HepG2 (cell line): ENCODE measurements at regions not wholly inside any gene's neighbourhood (a gene's known extent, or its start where the extent isn't known, plus 50 kb on each side); places are given as distances from the start of the nearest gene placed in this dataset.

Experiments
- ATAC-seq: fragments of 200-7000 bp; cut with Tn5 transposase; 3 replicates; pipeline ENCODE4 v1.9.1; 2020; ENCODE audit warnings: mild to moderate bottlenecking, moderate library complexity
- BruUV-seq: library from RNA; stranded (reverse); fragments of 400-500 nt; replicated peaks from 2 replicates; lab custom pipeline; 2021; lab: Mats Ljungman, UMichigan
- CTCF ChIA-PET: fragments of 300-600 bp; formaldehyde crosslinking; extraction: SDS; loops from one replicate; lab custom pipeline; 2021; ENCODE audit warnings: low total read pairs, inconsistent platforms, low intra/inter-chr PET ratio; lab: Yijun Ruan, JAX
- POLR2A ChIA-PET: fragments of 350-600 bp; sonication (Branson Sonifier 250); formaldehyde crosslinking; loops from one replicate; lab custom pipeline; 2020; ENCODE audit warnings: antibody characterized with exemption, inconsistent platforms; lab: Yijun Ruan, JAX
- DNase-seq: peaks from one replicate; pipeline ENCODE4 v3.0.0-alpha.2; 2015; ENCODE audit warnings: low spot score
- FAIRE-seq: peaks from 3 replicates; lab custom pipeline; 2011; peaks lifted over from hg19 to GRCh38; lab: Jason Lieb, UNC
- H2AFZ ChIP-seq: one replicate; pipeline ENCODE4 v1.6.1; 2011; ENCODE audit warnings: low read length, inconsistent platforms
- H3K27ac ChIP-seq: fragments of 300-600 bp; 3 replicates; pipeline ENCODE4 v1.8.0; 2011; ENCODE audit warnings: mixed run types, mild to moderate bottlenecking, mixed read lengths, low read length, inconsistent platforms; ENCODE audit not compliant: insufficient read depth; ENCODE audit errors: extremely low read length
- H3K27me3 ChIP-seq, 2 experiments: fragments of 200-600 bp in 1 of 2; 2 replicates in 1 of 2; 3 replicates in 1 of 2; pipeline versions ENCODE4 v1.6.0 to v1.8.0; 2011; ENCODE audit warnings: low read length in 2 of 2, mild to moderate bottlenecking in 2 of 2, moderate library complexity in 2 of 2, inconsistent platforms in 1 of 2; ENCODE audit not compliant: insufficient read depth in 2 of 2, control insufficient read depth in 1 of 2
- H3K36me3 ChIP-seq, 2 experiments: fragments of 200-600 bp in 1 of 2; replicated peaks in 1 of 2; 2 replicates in 1 of 2; 3 replicates in 1 of 2; pipeline versions ENCODE4 v1.5.1 to v1.8.0; 2011; ENCODE audit warnings: low read length in 2 of 2, inconsistent platforms in 1 of 2; ENCODE audit not compliant: insufficient read depth in 2 of 2, control insufficient read depth in 1 of 2
- H3K4me1 ChIP-seq: 2 replicates; pipeline ENCODE4 v1.5.1; 2012; ENCODE audit warnings: low read length, inconsistent platforms; ENCODE audit not compliant: insufficient read depth
- H3K4me2 ChIP-seq: 2 replicates; pipeline ENCODE4 v1.6.0; 2011; ENCODE audit warnings: low read depth, low read length, inconsistent platforms
- H3K4me3 ChIP-seq, 3 experiments: fragments of 200-600 bp in 1 of 3; sonication (generic), shearing (Covaris generic) in 1 of 3; replicated peaks in 1 of 3; 2 replicates each; pipeline ENCODE4 v1.5.1; 2011 to 2016; ENCODE audit warnings: low read length in 3 of 3, inconsistent platforms in 2 of 3, low read depth in 2 of 3, mild to moderate bottlenecking in 2 of 3, control low read depth in 1 of 3, mixed read lengths in 1 of 3; ENCODE audit not compliant: insufficient read depth in 1 of 3
- H3K79me2 ChIP-seq: one replicate; pipeline ENCODE4 v1.6.1; 2011; ENCODE audit warnings: low read length, inconsistent platforms; ENCODE audit not compliant: insufficient read depth
- H3K9ac ChIP-seq: 2 replicates; pipeline ENCODE4 v1.6.0; 2011; ENCODE audit warnings: mild to moderate bottlenecking, low read depth, low read length, inconsistent platforms; ENCODE audit not compliant: insufficient read depth
- H3K9me3 ChIP-seq: 2 replicates; pipeline ENCODE4 v1.5.1; 2012; ENCODE audit warnings: mild to moderate bottlenecking, low read length
- H4K20me1 ChIP-seq: 2 replicates; pipeline ENCODE4 v1.6.0; 2011; ENCODE audit warnings: inconsistent platforms, mild to moderate bottlenecking, low read length, moderate library complexity; ENCODE audit not compliant: insufficient read depth
- ARID5B ChIP-seq: IDR thresholded peaks from 2 replicates; pipeline ENCODE4 v1.4.0; 2020; ENCODE audit warnings: mild to moderate bottlenecking, missing genetic modification reagents
- MAFG ChIP-seq: sonication (generic); formaldehyde crosslinking; IDR thresholded peaks from 2 replicates; pipeline ENCODE4 v1.5.1; 2020; ENCODE audit warnings: mild to moderate bottlenecking, missing genetic modification reagents
- NCOA2 ChIP-seq: sonication (generic); formaldehyde crosslinking; IDR thresholded peaks from 2 replicates; pipeline ENCODE4 v1.8.0; 2022; ENCODE audit warnings: inconsistent platforms
- PHF5A ChIP-seq: IDR thresholded peaks from one replicate; pipeline ENCODE4 v1.6.1; 2018; ENCODE audit warnings: low read depth, missing genetic modification reagents; ENCODE audit not compliant: unreplicated experiment
- RFXAP ChIP-seq: sonication (generic); formaldehyde crosslinking; IDR thresholded peaks from 2 replicates; pipeline ENCODE4 v1.4.0; 2020; ENCODE audit warnings: missing genetic modification reagents, borderline replicate concordance
- SNAPC5 ChIP-seq: sonication (generic); formaldehyde crosslinking; IDR thresholded peaks from 2 replicates; pipeline ENCODE4 v1.8.1; 2023; ENCODE audit warnings: mild to moderate bottlenecking, missing genetic modification reagents, borderline replicate concordance
- SRSF1 ChIP-seq: fragments of 200-400 bp; formaldehyde crosslinking; optimal IDR thresholded peaks from 2 replicates; pipeline ENCODE3; 2017; ENCODE audit warnings: mild to moderate bottlenecking, low read depth, low read length, moderate library complexity
- ZNF121 ChIP-seq: sonication (generic); formaldehyde crosslinking; IDR thresholded peaks from 2 replicates; pipeline ENCODE4 v1.5.0; 2020; ENCODE audit warnings: mild to moderate bottlenecking, missing genetic modification reagents
- ZNF276 ChIP-seq: sonication (generic); formaldehyde crosslinking; IDR thresholded peaks from 2 replicates; pipeline ENCODE4 v1.4.0; 2020; ENCODE audit warnings: mild to moderate bottlenecking, low read depth, missing genetic modification reagents
- ZNF597 ChIP-seq: sonication (generic); formaldehyde crosslinking; IDR thresholded peaks from 2 replicates; pipeline ENCODE4 v1.5.0; 2020; ENCODE audit warnings: missing genetic modification reagents
- WGBS: methylation state at CpG from one replicate; pipeline ENCODE4 v1.1.6; 2017; ENCODE audit warnings: low lambda C conversion rate; 5-methylcytosine and 5-hydroxymethylcytosine counted together
- in situ Hi-C: cut with HindIII; loops from 2 replicates; pipeline ENCODE4 v1.10.0; 2017; ENCODE audit warnings: low pct_unique_long_range_greater_than_20kb; ENCODE audit not compliant: extremely low pct_ligation_motif_present
- intact Hi-C: fragments of 100-400 bp; cut with micrococcal nuclease; formaldehyde crosslinking; loops from one replicate; pipeline ENCODE4 v1.10.0; 2022; ENCODE audit not compliant: unreplicated experiment

DNA sequence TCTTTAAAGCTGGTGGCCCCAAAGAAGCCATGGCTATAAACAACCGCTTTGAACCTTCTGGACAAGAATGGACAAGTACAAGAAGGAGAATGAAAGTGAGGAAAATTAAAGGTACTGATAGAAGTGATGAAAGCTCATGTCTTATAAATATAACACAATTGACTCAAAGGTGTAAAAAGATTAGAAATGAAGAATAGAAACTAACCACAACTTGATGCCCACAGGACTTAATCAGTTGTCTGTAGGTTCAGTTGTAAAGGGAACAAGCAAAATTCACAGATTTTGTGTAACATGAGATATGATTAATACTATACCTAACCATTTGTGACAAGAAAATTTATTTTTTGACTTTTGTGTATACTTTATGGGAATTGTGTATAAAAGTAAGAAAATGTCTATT is 135.7 kb downstream of the NUP35 start:
- Histone ChIP-seq H3K4me3 (no peak overlapping the region), H3K36me3 (no peaks in the 10 kb centered on the region), H3K79me2 (no peaks in the 10 kb centered on the region), H3K27ac (no peak overlapping the region), H4K20me1 (no peaks in the 10 kb centered on the region), H3K27me3 (no peaks in the 10 kb centered on the region), H3K4me2 (no peak overlapping the region), H2AFZ (no peak overlapping the region), H3K9me3 (no peaks in the 10 kb centered on the region), H3K9ac (no peak overlapping the region), H3K4me1 (no peaks in the 10 kb centered on the region)
- no TSS peak for BruUV-seq
- no peak for TF ChIP-seq ZNF276 (CRISPR knock-in tag)
- no peak for TF ChIP-seq PHF5A
- TF ChIP-seq ARID5B: no peak
- no peak for TF ChIP-seq MAFG
- no peak for TF ChIP-seq NCOA2
- TF ChIP-seq SRSF1: no peak
- TF ChIP-seq ZNF597: no peak
- no peak for TF ChIP-seq SNAPC5 (CRISPR knock-in tag)
- TF ChIP-seq ZNF121 (CRISPR knock-in tag): no peak
- TF ChIP-seq RFXAP (CRISPR knock-in tag): no peak
- ChIA-PET POLR2A (no interaction called here), CTCF (no interaction called here)
- WGBS: 23% methylated on average over 1 of the region's 1 CpG
- FAIRE-seq (no peak), ATAC-seq (no peak), DNase-seq (no peak)
- intact Hi-C loops (no loop called here), in situ Hi-C loops (no loop called here)
